CD4-positive, alpha-beta T cell (primary cell): ENCODE measurements at regions not wholly inside any gene's neighbourhood (a gene's known extent, or its start where the extent isn't known, plus 50 kb on each side); places are given as distances from the start of the nearest gene placed in this dataset.

Source experiments
- ATAC-seq: fragments of 200-7000 bp; cut with Tn5 transposase; one replicate; pipeline ENCODE4 v1.10.0; 2022; ENCODE audit warnings: mild to moderate bottlenecking; ENCODE audit not compliant: poor library complexity
- CTCF ChIA-PET: fragments of 350-600 bp; sonication (Branson Sonifier 250); formaldehyde crosslinking; loops from one replicate; lab custom pipeline; 2021; ENCODE audit warnings: antibody characterized with exemption, inconsistent platforms; lab: Charles Lee
- POLR2A ChIA-PET: fragments of 350-600 bp; sonication (Branson Sonifier 250); formaldehyde crosslinking; loops from one replicate; lab custom pipeline; 2021; ENCODE audit warnings: antibody characterized with exemption, inconsistent platforms; lab: Charles Lee
- DNase-seq, 14 experiments: peaks; one replicate each; pipeline ENCODE4 v3.0.0-alpha.2; 2013 to 2020; ENCODE audit warnings: mixed read lengths in 2 of 14
- H3K27ac ChIP-seq, 2 donors: one replicate each; pipeline versions ENCODE4 v1.5.1 to v1.7.0; 2013; ENCODE audit warnings: low read length in 2 of 2, low read depth in 1 of 2, mild to moderate bottlenecking in 1 of 2
- H3K27me3 ChIP-seq, 2 experiments: 1 replicate in 1 of 2; 2 replicates in 1 of 2; pipeline versions ENCODE4 v1.6.1 to v1.7.0; 2013; ENCODE audit warnings: low read length in 2 of 2, control low read depth in 1 of 2, mild to moderate bottlenecking in 1 of 2, moderate library complexity in 1 of 2; ENCODE audit not compliant: insufficient read depth in 2 of 2, control insufficient read depth in 1 of 2
- H3K36me3 ChIP-seq: one replicate; pipeline ENCODE4 v1.6.1; 2013; ENCODE audit warnings: low read length, control low read depth; ENCODE audit not compliant: insufficient read depth
- H3K4me1 ChIP-seq: one replicate; pipeline ENCODE4 v1.6.1; 2013; ENCODE audit warnings: low read length, control low read depth; ENCODE audit not compliant: insufficient read depth
- H3K4me3 ChIP-seq: one replicate; pipeline ENCODE4 v1.5.1; 2013; ENCODE audit warnings: mild to moderate bottlenecking, low read length, moderate library complexity
- H3K9me3 ChIP-seq, 2 experiments: 1 replicate in 1 of 2; 2 replicates in 1 of 2; pipeline versions ENCODE4 v1.6.1 to v1.7.0; 2013; ENCODE audit warnings: low read length in 2 of 2, mild to moderate bottlenecking in 2 of 2, control low read depth in 1 of 2, moderate library complexity in 1 of 2; ENCODE audit not compliant: control insufficient read depth in 1 of 2, insufficient read depth in 1 of 2
- H3K27ac Mint-ChIP-seq: one replicate; pipeline ENCODE4 v1.8.0; 2020; ENCODE audit warnings: mixed read lengths
- H3K27me3 Mint-ChIP-seq: one replicate; pipeline ENCODE4 v1.8.0; 2021; ENCODE audit warnings: mixed read lengths
- H3K36me3 Mint-ChIP-seq: one replicate; pipeline ENCODE4 v1.8.0; 2021; ENCODE audit warnings: low read depth, mixed read lengths
- H3K4me1 Mint-ChIP-seq: one replicate; pipeline ENCODE4 v1.8.0; 2021; ENCODE audit warnings: low read depth, mixed read lengths
- H3K4me3 Mint-ChIP-seq: one replicate; pipeline ENCODE4 v1.8.0; 2020; ENCODE audit warnings: mild to moderate bottlenecking, mixed read lengths
- H3K9me3 Mint-ChIP-seq: one replicate; pipeline ENCODE4 v1.8.0; 2020; ENCODE audit warnings: mixed read lengths
- CTCF ChIP-seq: fragments of 200-600 bp; IDR thresholded peaks from one replicate; pipeline ENCODE4 v1.8.0; 2022; ENCODE audit warnings: antibody characterized with exemption, mild to moderate bottlenecking
- intact Hi-C, 2 experiments: fragments of 100-400 bp; cut with DNase I in 1 of 2; cut with micrococcal nuclease in 1 of 2; formaldehyde crosslinking; loops; one replicate each; pipeline versions ENCODE4 v1.15.1 to v1.9.0; 2023 to 2025; cut with DNase I, micrococcal nuclease

GRCh38 chr10:83724471-83725241 is 414.7 kb upstream of the GHITM start:
- Histone ChIP-seq H3K4me3 (no peak overlapping the region), H3K27ac (no peak overlapping the region), H3K9me3 (peaks cover 0 to 6% of the 10 kb centered on the region in 2 experiments), H3K4me1 (no peaks in the 10 kb centered on the region), H3K36me3 (no peaks in the 10 kb centered on the region), H3K27me3 (no peaks in the 10 kb centered on the region)
- Mint-ChIP-seq H3K4me3 (no peak overlapping the region), H3K4me1 (no peaks in the 10 kb centered on the region), H3K9me3 (no peaks in the 10 kb centered on the region), H3K27me3 (no peaks in the 10 kb centered on the region), H3K27ac (no peak overlapping the region), H3K36me3 (no peaks in the 10 kb centered on the region)
- no peak for TF ChIP-seq CTCF
- DNase-seq = no peak
- ChIA-PET POLR2A (no interaction called here), CTCF (no interaction called here)
- ATAC-seq = no peak
- intact Hi-C loops = no loop called here

GRCh38 chr10:83725567-83725966 is 413.7 kb upstream of the GHITM start:
- Mint-ChIP-seq H3K4me1 (no peaks in the 10 kb centered on the region), H3K4me3 (no peak overlapping the region), H3K9me3 (no peaks in the 10 kb centered on the region), H3K27me3 (no peaks in the 10 kb centered on the region), H3K27ac (no peak overlapping the region), H3K36me3 (no peaks in the 10 kb centered on the region)
- POLR2A ChIA-PET = no interaction called here
- no peak for TF ChIP-seq CTCF
- no peak for ATAC-seq
- Histone ChIP-seq H3K27me3 (no peaks in the 10 kb centered on the region), H3K36me3 (no peaks in the 10 kb centered on the region), H3K9me3 (peaks cover 0 to 6% of the 10 kb centered on the region in 2 experiments), H3K27ac (no peak overlapping the region), H3K4me1 (no peaks in the 10 kb centered on the region), H3K4me3 (no peak overlapping the region)
- intact Hi-C loops = no loop called here
- CTCF ChIA-PET = no interaction called here
- DNase-seq = no peak

- TF ChIP-seq CTCF = no peak
- no peaks in the 10 kb centered on the region for H3K4me1 Mint-ChIP-seq
- H3K36me3 Mint-ChIP-seq = no peaks in the 10 kb centered on the region
- Histone ChIP-seq H3K4me3 (no peak overlapping the region), H3K9me3 (peaks cover 0 to 25% of the 10 kb centered on the region in 2 experiments), H3K27ac (no peak overlapping the region), H3K36me3 (no peaks in the 10 kb centered on the region), H3K27me3 (no peaks in the 10 kb centered on the region), H3K4me1 (no peaks in the 10 kb centered on the region)
- CTCF ChIA-PET = no interaction called here
- intact Hi-C loops = no loop called here
- no peak overlapping the region for H3K4me3 Mint-ChIP-seq
- DNase-seq (no peak), ATAC-seq (no peak)
- peaks cover 18% of the 10 kb centered on the region for H3K9me3 Mint-ChIP-seq
- POLR2A ChIA-PET = no interaction called here
- no peak overlapping the region for H3K27ac Mint-ChIP-seq
- no peaks in the 10 kb centered on the region for H3K27me3 Mint-ChIP-seq
These were observed 405.0 kb upstream of the GHITM start for GRCh38 chr10:83734278-83734677.
